ENCODE measurements at regions not wholly inside any gene's neighbourhood (a gene's known extent, or its start where the extent isn't known, plus 50 kb on each side); places are given as distances from the start of the nearest gene placed in this dataset.

DNA sequence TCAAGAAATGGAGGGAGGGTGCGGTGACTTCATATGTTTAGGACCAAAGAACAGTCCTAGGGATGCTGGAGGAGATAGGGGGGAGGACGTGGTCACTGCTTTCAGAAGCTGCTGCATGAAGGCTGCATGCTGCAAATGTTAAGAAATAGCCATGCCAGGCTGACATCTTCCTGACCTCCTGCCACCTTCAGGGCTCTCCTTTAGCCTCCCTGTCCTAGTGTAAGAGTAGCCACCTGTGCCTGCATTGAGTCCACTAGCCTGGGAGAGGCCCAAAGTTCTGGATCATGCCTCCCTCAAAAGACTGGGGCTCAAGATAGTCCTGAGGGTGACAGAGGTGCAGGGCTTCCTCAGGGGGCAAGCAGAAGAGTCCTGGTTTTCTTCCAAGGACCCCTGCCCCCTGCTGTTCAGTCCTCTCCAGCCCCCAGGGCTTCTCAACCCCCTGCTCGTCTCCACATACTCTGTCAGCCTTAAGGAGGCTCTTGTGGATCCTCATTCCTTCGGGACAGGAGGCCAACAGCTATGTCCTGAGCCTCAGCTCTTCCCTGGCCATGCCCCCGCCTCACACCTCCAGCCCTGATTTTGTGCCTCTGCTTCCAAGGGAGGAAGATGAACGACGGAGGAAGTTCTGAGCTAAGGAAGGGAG is 96.3 kb downstream of the MRPL14 start:
- no peak for FAIRE-seq
- BruUV-seq (replicated peaks) = no TSS peak

More for the DNA sequence above, 96.3 kb downstream of the MRPL14 start:
- Histone ChIP-seq H3K27me3 (ENCODE audit: control insufficient read depth in 2 of 2, insufficient read depth in 2 of 2, low read length in 2 of 2) (no peaks in the 10 kb centered on the region; a peak in 1 of 5 replicates), H3K4me2 (ENCODE audit: insufficient read depth, low read length) (no peak overlapping the region), H3K36me3 (ENCODE audit: control insufficient read depth, insufficient read depth, low read length) (no peaks in the 10 kb centered on the region), H3K79me2 (ENCODE audit: control insufficient read depth, insufficient read depth, low read length) (no peaks in the 10 kb centered on the region), H3K9me1 (ENCODE audit: control insufficient read depth, insufficient read depth, low read length) (no peaks in the 10 kb centered on the region), H2AFZ (ENCODE audit: low read depth, low read length) (no peak overlapping the region; the same call in 1 of the 2 replicates), H3K9ac (ENCODE audit: insufficient read depth in 1 of 2, low read depth in 2 of 2, low read length in 2 of 2) (peak overlapping the region in 1 of 2 experiments; percentile 7; a peak in 1 of 4 replicates), H4K20me1 (replicated peaks; ENCODE audit: control insufficient read depth, insufficient read depth, low read length) (no peaks in the 10 kb centered on the region), H3K4me3 (no peak overlapping the region), H3K27ac (ENCODE audit: extremely low read depth, low read depth, low read length) (no peak overlapping the region), H3K9me3 (replicated peaks; ENCODE audit: control insufficient read depth, insufficient read depth, low read depth, low read length) (no peaks in the 10 kb centered on the region), H3K4me1 (replicated peaks in 1 of 2; ENCODE audit: control insufficient read depth in 2 of 2, insufficient read depth in 2 of 2, low read length in 2 of 2) (peaks cover 7 to 22% of the 10 kb centered on the region in 2 experiments)
- 35% methylated on average over 7 of the region's 7 CpGs for WGBS (ENCODE audit: insufficient coverage, low coverage, missing lambda C conversion rate)
- ChIA-PET POLR2A (no interaction called here), CTCF (ENCODE audit: low intra/inter-chr PET ratio) (no interaction called here)
- ATAC-seq (no peak; the same call in 2 of the 3 replicates), DNase-seq (ENCODE audit: extremely low read depth in 1 of 4, low spot score in 3 of 4) (no peak)
- intact Hi-C loops (cut with micrococcal nuclease) (no loop called here), in situ Hi-C loops (cut with MboI) (no loop called here)
- TF ChIP-seq ILK (tag; IDR thresholded peaks at IDR 0.05; ENCODE audit: borderline replicate concordance, low read depth) (no peak), HMG20A (CRISPR knock-in tag; conservative IDR thresholded peaks at IDR 0.05) (no peak), HDAC8 (tag; IDR thresholded peaks at IDR 0.05) (no peak), BACH1 (tag; IDR thresholded peaks at IDR 0.05) (no peak), SRSF9 (IDR thresholded peaks at IDR 0.05; ENCODE audit: borderline replicate concordance, low read depth, low read length) (no peak), PTTG1 (tag; IDR thresholded peaks at IDR 0.05; ENCODE audit: low read depth) (no peak), HIVEP1 (CRISPR knock-in tag; IDR thresholded peaks at IDR 0.05) (no peak), CHD2 (IDR thresholded peaks at IDR 0.05; ENCODE audit: low read depth, low read length) (no peak), STAG1 (CRISPR knock-in tag; IDR thresholded peaks at IDR 0.05; ENCODE audit: borderline replicate concordance) (no peak), NBN (IDR thresholded peaks at IDR 0.05; ENCODE audit: low read depth) (no peak), ZNF696 (CRISPR knock-in tag; conservative IDR thresholded peaks at IDR 0.05) (no peak), SPI1 (IDR thresholded peaks at IDR 0.05; ENCODE audit: borderline replicate concordance, low read depth, low read length) (no peak), FOXA3 (CRISPR knock-in tag; conservative IDR thresholded peaks at IDR 0.05 in 1 of 2, IDR thresholded peaks at IDR 0.05 in 1 of 2) (no peak)
- TF ChIP-seq, protein P1, sequence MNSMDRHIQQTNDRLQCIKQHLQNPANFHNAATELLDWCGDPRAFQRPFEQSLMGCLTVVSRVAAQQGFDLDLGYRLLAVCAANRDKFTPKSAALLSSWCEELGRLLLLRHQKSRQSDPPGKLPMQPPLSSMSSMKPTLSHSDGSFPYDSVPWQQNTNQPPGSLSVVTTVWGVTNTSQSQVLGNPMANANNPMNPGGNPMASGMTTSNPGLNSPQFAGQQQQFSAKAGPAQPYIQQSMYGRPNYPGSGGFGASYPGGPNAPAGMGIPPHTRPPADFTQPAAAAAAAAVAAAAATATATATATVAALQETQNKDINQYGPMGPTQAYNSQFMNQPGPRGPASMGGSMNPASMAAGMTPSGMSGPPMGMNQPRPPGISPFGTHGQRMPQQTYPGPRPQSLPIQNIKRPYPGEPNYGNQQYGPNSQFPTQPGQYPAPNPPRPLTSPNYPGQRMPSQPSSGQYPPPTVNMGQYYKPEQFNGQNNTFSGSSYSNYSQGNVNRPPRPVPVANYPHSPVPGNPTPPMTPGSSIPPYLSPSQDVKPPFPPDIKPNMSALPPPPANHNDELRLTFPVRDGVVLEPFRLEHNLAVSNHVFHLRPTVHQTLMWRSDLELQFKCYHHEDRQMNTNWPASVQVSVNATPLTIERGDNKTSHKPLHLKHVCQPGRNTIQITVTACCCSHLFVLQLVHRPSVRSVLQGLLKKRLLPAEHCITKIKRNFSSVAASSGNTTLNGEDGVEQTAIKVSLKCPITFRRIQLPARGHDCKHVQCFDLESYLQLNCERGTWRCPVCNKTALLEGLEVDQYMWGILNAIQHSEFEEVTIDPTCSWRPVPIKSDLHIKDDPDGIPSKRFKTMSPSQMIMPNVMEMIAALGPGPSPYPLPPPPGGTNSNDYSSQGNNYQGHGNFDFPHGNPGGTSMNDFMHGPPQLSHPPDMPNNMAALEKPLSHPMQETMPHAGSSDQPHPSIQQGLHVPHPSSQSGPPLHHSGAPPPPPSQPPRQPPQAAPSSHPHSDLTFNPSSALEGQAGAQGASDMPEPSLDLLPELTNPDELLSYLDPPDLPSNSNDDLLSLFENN (IDR thresholded peaks at IDR 0.05; ENCODE audit: low read depth in 2 of 2, low read length in 2 of 2) = no peak
- TF ChIP-seq, protein P2, sequence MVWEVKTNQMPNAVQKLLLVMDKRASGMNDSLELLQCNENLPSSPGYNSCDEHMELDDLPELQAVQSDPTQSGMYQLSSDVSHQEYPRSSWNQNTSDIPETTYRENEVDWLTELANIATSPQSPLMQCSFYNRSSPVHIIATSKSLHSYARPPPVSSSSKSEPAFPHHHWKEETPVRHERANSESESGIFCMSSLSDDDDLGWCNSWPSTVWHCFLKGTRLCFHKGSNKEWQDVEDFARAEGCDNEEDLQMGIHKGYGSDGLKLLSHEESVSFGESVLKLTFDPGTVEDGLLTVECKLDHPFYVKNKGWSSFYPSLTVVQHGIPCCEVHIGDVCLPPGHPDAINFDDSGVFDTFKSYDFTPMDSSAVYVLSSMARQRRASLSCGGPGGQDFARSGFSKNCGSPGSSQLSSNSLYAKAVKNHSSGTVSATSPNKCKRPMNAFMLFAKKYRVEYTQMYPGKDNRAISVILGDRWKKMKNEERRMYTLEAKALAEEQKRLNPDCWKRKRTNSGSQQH (CRISPR knock-in tag; IDR thresholded peaks at IDR 0.05) = no peak
- TF ChIP-seq, protein P3, sequence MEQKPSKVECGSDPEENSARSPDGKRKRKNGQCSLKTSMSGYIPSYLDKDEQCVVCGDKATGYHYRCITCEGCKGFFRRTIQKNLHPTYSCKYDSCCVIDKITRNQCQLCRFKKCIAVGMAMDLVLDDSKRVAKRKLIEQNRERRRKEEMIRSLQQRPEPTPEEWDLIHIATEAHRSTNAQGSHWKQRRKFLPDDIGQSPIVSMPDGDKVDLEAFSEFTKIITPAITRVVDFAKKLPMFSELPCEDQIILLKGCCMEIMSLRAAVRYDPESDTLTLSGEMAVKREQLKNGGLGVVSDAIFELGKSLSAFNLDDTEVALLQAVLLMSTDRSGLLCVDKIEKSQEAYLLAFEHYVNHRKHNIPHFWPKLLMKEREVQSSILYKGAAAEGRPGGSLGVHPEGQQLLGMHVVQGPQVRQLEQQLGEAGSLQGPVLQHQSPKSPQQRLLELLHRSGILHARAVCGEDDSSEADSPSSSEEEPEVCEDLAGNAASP (IDR thresholded peaks at IDR 0.05) = no peak

Data from K562 (cell line).